Right lobe of liver (tissue), 4 donors: ENCODE measurements at regions not wholly inside any gene's neighbourhood (a gene's known extent, or its start where the extent isn't known, plus 50 kb on each side); places are given as distances from the start of the nearest gene placed in this dataset.

ENCODE experiments used
- POLR2A ChIP-seq: fragments of 450-650 bp; IDR thresholded peaks from one replicate; pipeline ENCODE4 v1.6.1; 2017; ENCODE audit warnings: antibody characterized with exemption, mild to moderate bottlenecking
- TF ChIP-seq, protein P1 (sequence below), 4 donors: fragments of 200-600 bp in 3 of 4; fragments of 450-650 bp in 1 of 4; IDR thresholded peaks; one replicate each; pipeline versions ENCODE4 v1.5.1 to v1.8.0; 2016 to 2022; ENCODE audit warnings: antibody characterized with exemption in 4 of 4, mild to moderate bottlenecking in 2 of 4
- donor health status: DM: no; HTN: no; CAD: no.
- donor health status: DM: no; HTN: no; CAD: no.
- donor health status: DM: no; HTN: yes; CAD: no.

DNA sequence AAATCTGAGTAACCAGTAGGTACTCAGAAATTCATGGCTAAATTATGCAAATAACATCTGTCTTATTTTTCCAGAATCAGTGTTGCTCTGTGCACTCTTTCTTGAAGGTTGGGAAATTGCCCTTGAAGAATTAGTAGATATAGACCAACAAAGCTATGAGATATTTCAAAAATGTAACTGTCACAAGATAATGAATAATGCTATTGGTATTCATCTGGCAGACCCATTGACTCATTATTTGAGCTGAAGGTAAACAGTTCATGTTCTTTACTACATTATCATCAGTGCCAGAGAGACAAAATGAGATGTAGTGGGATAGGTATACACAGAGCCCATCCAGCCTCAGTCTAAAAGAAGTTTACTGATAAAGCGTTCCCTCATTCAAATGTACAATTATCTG, 274.7 kb downstream of the CASP12 start:
- TF ChIP-seq, protein P1, sequence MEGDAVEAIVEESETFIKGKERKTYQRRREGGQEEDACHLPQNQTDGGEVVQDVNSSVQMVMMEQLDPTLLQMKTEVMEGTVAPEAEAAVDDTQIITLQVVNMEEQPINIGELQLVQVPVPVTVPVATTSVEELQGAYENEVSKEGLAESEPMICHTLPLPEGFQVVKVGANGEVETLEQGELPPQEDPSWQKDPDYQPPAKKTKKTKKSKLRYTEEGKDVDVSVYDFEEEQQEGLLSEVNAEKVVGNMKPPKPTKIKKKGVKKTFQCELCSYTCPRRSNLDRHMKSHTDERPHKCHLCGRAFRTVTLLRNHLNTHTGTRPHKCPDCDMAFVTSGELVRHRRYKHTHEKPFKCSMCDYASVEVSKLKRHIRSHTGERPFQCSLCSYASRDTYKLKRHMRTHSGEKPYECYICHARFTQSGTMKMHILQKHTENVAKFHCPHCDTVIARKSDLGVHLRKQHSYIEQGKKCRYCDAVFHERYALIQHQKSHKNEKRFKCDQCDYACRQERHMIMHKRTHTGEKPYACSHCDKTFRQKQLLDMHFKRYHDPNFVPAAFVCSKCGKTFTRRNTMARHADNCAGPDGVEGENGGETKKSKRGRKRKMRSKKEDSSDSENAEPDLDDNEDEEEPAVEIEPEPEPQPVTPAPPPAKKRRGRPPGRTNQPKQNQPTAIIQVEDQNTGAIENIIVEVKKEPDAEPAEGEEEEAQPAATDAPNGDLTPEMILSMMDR (IDR thresholded peaks at IDR 0.05): no peak
- TF ChIP-seq POLR2A: no peak
